ENCODE measurements at regions not wholly inside any gene's neighbourhood (a gene's known extent, or its start where the extent isn't known, plus 50 kb on each side); places are given as distances from the start of the nearest gene placed in this dataset.

- POLR2A ChIA-PET (ENCODE audit: partially characterized antibody): no interaction called here
- Histone ChIP-seq H2AFZ (ENCODE audit: low read length) (no peak overlapping the region), H2AK5ac (ENCODE audit: low read depth, low read length) (no peak overlapping the region), H3K4me2 (ENCODE audit: insufficient read depth in 1 of 2, low read depth in 2 of 2, low read length in 2 of 2) (no peak overlapping the region), H3K27me3 (replicated peaks in 1 of 4; ENCODE audit: control insufficient read depth in 3 of 4, extremely low read depth in 1 of 4, insufficient read depth in 3 of 4, low read length in 3 of 4) (no peaks in the 10 kb centered on the region), H2BK20ac (ENCODE audit: low read length) (no peak overlapping the region), H3K79me2 (ENCODE audit: control insufficient read depth in 1 of 2, insufficient read depth in 2 of 2, low read length in 2 of 2) (no peaks in the 10 kb centered on the region), H2BK12ac (ENCODE audit: low read depth, low read length) (no peak overlapping the region), H3K36me3 (ENCODE audit: control insufficient read depth in 2 of 4, insufficient read depth in 4 of 4, low read length in 3 of 4) (no peaks in the 10 kb centered on the region), H4K20me1 (replicated peaks in 1 of 2; ENCODE audit: control insufficient read depth in 1 of 2, insufficient read depth in 2 of 2, low read length in 2 of 2) (no peaks in the 10 kb centered on the region), H3K9ac (replicated peaks in 1 of 4; ENCODE audit: extremely low read depth in 1 of 4, low read depth in 3 of 4, low read length in 3 of 4) (no peak overlapping the region), H4K5ac (ENCODE audit: insufficient read length, low read depth, low read length) (no peak overlapping the region), H3K79me1 (ENCODE audit: low read depth, low read length) (no peaks in the 10 kb centered on the region), H3K4ac (replicated peaks; ENCODE audit: insufficient read length, low read depth, low read length) (no peak overlapping the region), H2BK5ac (ENCODE audit: low read depth, low read length) (no peak overlapping the region), H3K56ac (replicated peaks; ENCODE audit: insufficient read length, low read depth, low read length) (no peak overlapping the region), H3K23me2 (ENCODE audit: low read depth, low read length) (no peaks in the 10 kb centered on the region), H3K23ac (ENCODE audit: insufficient read length) (no peak overlapping the region), H3K4me3 (ENCODE audit: extremely low read depth in 1 of 4, insufficient read depth in 2 of 4, low read depth in 3 of 4, low read length in 4 of 4) (no peak overlapping the region), H3K9me3 (ENCODE audit: insufficient read depth in 2 of 2, low read depth in 1 of 2, low read length in 1 of 2) (0 out of 4 replicates have a peak, but pooled peaks cover 0 to 3% of the 10 kb centered on the region in 2 experiments), H3K4me1 (replicated peaks in 1 of 4; ENCODE audit: control insufficient read depth in 3 of 4, insufficient read depth in 4 of 4, low read length in 3 of 4) (no peaks in the 10 kb centered on the region), H2BK15ac (ENCODE audit: low read length) (no peak overlapping the region), H2BK120ac (replicated peaks; ENCODE audit: low read depth, low read length) (no peak overlapping the region), H3K18ac (ENCODE audit: extremely low read depth, low read length) (no peak overlapping the region), H4K91ac (replicated peaks; ENCODE audit: insufficient read length, low read length) (no peak overlapping the region), H3K14ac (ENCODE audit: insufficient read length) (no peak overlapping the region), H4K8ac (ENCODE audit: extremely low read depth, insufficient read depth, low read length) (no peak overlapping the region), H3K27ac (ENCODE audit: low read depth, low read length) (no peak overlapping the region)
- 98% methylated on average over 11 of the region's 12 CpGs; no CpG with 5 or more reads in 1 of the 2 experiments for WGBS, 2 experiments (ENCODE audit: extremely low coverage in 1 of 2, insufficient coverage in 1 of 2, insufficient read length in 1 of 2, insufficient replicate concordance in 2 of 2, low coverage in 1 of 2, low lambda C conversion rate in 2 of 2, missing lambda C conversion rate in 1 of 2)
- no peak for FAIRE-seq
- no peak for DNase-seq (ENCODE audit: low read depth in 1 of 2, low spot score in 2 of 2)
- CTCF ChIA-PET (ENCODE audit: partially characterized antibody): interaction anchor here (0.6 to 1.0 kb wide), 2 partner anchors 23 to 777 kb away, joined by 3 to 4 read pairs; no protein-coding TSS in a partner anchor
- no peak for TF ChIP-seq BCL11A (IDR thresholded peaks at IDR 0.05; ENCODE audit: low read depth in 2 of 2, low read length in 2 of 2)
- TF ChIP-seq CREB1 (IDR thresholded peaks at IDR 0.05): no peak
- TF ChIP-seq BRCA1 (IDR thresholded peaks at IDR 0.05; ENCODE audit: low read depth, low read length): no peak
- no peak for TF ChIP-seq USF2 (IDR thresholded peaks at IDR 0.05; ENCODE audit: low read length)
- TF ChIP-seq CTCF (IDR thresholded peaks at IDR 0.05; ENCODE audit: control extremely low read depth in 1 of 3, insufficient read depth in 1 of 3, low read depth in 1 of 3, low read length in 3 of 3): no peak
- no peak for TF ChIP-seq CBX5 (IDR thresholded peaks at IDR 0.05; ENCODE audit: low read depth, low read length)
- TF ChIP-seq PHF8 (conservative IDR thresholded peaks at IDR 0.05; ENCODE audit: low read depth, low read length): no peak
- TF ChIP-seq CEBPB (IDR thresholded peaks at IDR 0.05; ENCODE audit: low read depth, low read length): no peak
- no peak for TF ChIP-seq KDM1A (IDR thresholded peaks at IDR 0.05; ENCODE audit: borderline replicate concordance, low read length)
- no peak for TF ChIP-seq SAP30 (IDR thresholded peaks at IDR 0.05; ENCODE audit: insufficient read depth, insufficient replicate concordance, low read length)
Observed at GRCh38 chr7:67602246-67602887, 605.7 kb downstream of the TYW1 start.

Data from H1 (cell line).